GM23248 (cell line): ENCODE measurements at regions not wholly inside any gene's neighbourhood (a gene's known extent, or its start where the extent isn't known, plus 50 kb on each side); places are given as distances from the start of the nearest gene placed in this dataset.

Experiments
- EZH2 ChIP-seq: fragments of 200-600 bp; sonication (generic); IDR thresholded peaks from 2 replicates; pipeline ENCODE4 v1.6.1; 2018; ENCODE audit warnings: antibody characterized with exemption, mild to moderate bottlenecking; ENCODE audit not compliant: insufficient read depth, poor library complexity, severe bottlenecking
- EZH2phosphoT487 ChIP-seq: fragments of 200-600 bp; sonication (generic); IDR thresholded peaks from 2 replicates; pipeline ENCODE4 v1.6.1; 2018; ENCODE audit warnings: antibody characterized with exemption, moderate library complexity, mild to moderate bottlenecking, low read depth; ENCODE audit not compliant: insufficient read depth

DNA sequence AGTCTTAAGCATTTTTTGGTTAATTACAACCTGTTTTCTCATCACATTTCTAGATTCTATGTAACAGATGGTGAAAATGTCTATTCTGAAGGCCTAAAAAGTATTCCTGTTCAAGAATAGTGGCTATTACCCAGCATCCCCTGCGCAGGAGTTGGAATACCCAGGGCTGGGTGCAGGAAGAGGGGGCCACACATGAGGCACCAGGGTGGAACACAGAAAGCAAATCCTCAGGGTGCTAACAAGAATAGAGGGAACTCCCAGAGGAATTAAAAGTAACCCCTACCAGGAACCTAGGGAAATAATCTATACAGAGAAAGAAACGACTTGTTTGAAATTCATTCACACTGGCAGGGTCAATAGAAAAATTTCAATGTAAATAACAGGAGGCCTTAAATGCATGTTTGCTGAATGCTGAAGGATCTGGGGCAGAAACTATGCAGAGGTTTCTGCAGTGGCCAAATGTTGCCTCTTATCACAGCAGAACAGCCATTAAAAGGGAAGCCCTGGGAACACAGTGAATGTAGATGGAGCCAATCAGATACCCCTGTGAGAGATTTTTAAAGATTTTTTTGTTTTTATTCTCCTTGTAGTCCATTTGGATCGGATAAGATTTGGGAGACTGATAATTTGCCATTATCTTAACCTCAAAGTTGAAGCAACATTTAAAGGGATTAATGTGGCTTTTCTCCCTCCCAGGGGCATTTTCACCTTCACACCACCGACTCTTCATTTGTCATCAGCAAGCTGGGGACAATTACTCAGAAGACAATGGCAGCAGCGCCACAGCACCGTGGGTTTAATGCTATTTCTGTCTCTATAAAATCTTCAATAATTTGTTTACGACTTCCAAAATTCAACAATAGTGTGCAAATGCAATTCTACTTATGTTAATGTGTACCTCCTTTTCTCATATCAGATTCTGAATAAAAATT is 196.0 kb upstream of the PSMD7 start:
- TF ChIP-seq EZH2phosphoT487 (no peak), EZH2 (no peak)
